Esophagus squamous epithelium (tissue), 4 donors: ENCODE measurements at regions not wholly inside any gene's neighbourhood (a gene's known extent, or its start where the extent isn't known, plus 50 kb on each side); places are given as distances from the start of the nearest gene placed in this dataset.

Experiments used
- POLR2A ChIP-seq, 4 donors: fragments of 450-650 bp; IDR thresholded peaks; one replicate each; pipeline ENCODE4 v1.6.1; 2017; ENCODE audit warnings: antibody characterized with exemption in 4 of 4, mild to moderate bottlenecking in 4 of 4, moderate library complexity in 3 of 4
- TF ChIP-seq, protein P1 (sequence below), 6 experiments: fragments of 450-650 bp in 4 of 6; fragments of 200-600 bp in 2 of 6; sonication (generic) in 2 of 6; IDR thresholded peaks; one replicate each; pipeline ENCODE4 v1.5.1; 2016 to 2019; ENCODE audit warnings: antibody characterized with exemption in 6 of 6, mild to moderate bottlenecking in 4 of 6, moderate library complexity in 4 of 6

DNA sequence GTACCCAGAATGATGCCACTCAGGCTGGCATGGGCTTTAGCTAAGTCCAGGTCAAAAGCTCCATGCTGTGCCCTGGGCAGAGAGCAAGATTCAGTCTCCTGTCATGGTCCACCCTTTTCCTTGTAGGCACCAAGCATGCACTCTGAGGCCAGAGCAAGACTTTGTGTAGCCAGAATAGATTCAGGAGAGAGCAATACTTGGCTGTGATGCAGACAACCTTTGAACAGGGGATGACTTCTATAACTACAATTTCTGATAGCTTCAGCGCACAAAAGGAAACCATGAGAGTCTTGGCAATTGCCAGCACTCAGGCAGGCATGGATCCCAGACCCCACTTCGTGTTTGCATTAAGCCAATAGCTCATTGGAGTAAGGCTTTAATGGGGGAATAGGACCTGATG, 510.6 kb downstream of the RAB28 start:
- TF ChIP-seq, protein P1, sequence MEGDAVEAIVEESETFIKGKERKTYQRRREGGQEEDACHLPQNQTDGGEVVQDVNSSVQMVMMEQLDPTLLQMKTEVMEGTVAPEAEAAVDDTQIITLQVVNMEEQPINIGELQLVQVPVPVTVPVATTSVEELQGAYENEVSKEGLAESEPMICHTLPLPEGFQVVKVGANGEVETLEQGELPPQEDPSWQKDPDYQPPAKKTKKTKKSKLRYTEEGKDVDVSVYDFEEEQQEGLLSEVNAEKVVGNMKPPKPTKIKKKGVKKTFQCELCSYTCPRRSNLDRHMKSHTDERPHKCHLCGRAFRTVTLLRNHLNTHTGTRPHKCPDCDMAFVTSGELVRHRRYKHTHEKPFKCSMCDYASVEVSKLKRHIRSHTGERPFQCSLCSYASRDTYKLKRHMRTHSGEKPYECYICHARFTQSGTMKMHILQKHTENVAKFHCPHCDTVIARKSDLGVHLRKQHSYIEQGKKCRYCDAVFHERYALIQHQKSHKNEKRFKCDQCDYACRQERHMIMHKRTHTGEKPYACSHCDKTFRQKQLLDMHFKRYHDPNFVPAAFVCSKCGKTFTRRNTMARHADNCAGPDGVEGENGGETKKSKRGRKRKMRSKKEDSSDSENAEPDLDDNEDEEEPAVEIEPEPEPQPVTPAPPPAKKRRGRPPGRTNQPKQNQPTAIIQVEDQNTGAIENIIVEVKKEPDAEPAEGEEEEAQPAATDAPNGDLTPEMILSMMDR (IDR thresholded peaks at IDR 0.05), result no peak
- no peak for TF ChIP-seq POLR2A (IDR thresholded peaks at IDR 0.05)
